ENCODE measurements at regions not wholly inside any gene's neighbourhood (a gene's known extent, or its start where the extent isn't known, plus 50 kb on each side); places are given as distances from the start of the nearest gene placed in this dataset.

DNA sequence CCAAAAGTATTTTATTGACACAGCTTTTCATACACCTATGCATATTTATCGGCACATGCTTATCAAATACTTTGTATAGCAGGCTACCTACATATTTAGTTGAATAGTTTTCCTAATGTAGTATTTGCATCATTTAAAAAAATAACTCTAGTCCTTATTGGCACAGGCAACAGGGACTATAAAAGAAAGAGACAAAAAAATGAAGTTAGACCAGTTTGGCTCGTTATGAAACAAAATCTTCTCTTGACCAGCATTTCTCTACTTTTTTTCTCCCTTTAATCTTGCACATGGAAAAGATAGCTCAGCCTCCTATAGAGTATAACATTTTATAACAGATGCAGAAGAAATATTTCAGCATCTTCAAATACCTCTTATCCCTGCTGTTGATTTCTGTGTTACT lies 794.8 kb upstream of the MIR17HG start:
- Histone ChIP-seq H3K36me3 (no peaks in the 10 kb centered on the region), H3K27ac (no peak overlapping the region), H3K27me3 (no peaks in the 10 kb centered on the region), H3K4me1 (no peaks in the 10 kb centered on the region), H3K4me3 (no peak overlapping the region), H3K9me3 (no peaks in the 10 kb centered on the region)
- TF ChIP-seq, protein P1, sequence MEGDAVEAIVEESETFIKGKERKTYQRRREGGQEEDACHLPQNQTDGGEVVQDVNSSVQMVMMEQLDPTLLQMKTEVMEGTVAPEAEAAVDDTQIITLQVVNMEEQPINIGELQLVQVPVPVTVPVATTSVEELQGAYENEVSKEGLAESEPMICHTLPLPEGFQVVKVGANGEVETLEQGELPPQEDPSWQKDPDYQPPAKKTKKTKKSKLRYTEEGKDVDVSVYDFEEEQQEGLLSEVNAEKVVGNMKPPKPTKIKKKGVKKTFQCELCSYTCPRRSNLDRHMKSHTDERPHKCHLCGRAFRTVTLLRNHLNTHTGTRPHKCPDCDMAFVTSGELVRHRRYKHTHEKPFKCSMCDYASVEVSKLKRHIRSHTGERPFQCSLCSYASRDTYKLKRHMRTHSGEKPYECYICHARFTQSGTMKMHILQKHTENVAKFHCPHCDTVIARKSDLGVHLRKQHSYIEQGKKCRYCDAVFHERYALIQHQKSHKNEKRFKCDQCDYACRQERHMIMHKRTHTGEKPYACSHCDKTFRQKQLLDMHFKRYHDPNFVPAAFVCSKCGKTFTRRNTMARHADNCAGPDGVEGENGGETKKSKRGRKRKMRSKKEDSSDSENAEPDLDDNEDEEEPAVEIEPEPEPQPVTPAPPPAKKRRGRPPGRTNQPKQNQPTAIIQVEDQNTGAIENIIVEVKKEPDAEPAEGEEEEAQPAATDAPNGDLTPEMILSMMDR (IDR thresholded peaks at IDR 0.05): no peak
- DNase-seq (ENCODE audit: low spot score): no peak

DNA sequence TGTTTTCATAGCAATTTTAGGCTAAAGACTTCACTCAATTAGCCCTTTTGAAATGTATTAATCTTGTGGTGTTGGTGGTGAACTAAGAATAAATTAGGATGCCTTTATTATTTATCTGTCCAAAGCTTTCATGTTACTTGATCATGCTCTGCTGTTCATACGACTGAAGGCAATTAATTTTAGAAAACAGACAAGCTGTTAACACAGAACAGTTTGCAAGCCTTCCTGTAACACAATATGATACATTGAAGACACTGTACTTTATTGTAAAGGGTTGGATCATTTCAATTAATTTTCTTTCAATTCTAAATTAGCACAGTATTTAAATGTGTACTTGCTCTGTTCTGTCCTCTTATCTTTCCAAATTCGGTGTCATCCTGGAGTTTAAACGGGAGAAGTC lies 794.3 kb upstream of the MIR17HG start:
- no peaks in the 10 kb centered on the region for H3K27me3 ChIP-seq
- no peaks in the 10 kb centered on the region for H3K9me3 ChIP-seq
- H3K36me3 ChIP-seq: no peaks in the 10 kb centered on the region
- TF ChIP-seq, protein P1 (IDR thresholded peaks at IDR 0.05): no peak
- no peak for DNase-seq (ENCODE audit: low spot score)
- no peaks in the 10 kb centered on the region for H3K4me1 ChIP-seq
- H3K27ac ChIP-seq: no peak overlapping the region
- H3K4me3 ChIP-seq: no peak overlapping the region

DNA sequence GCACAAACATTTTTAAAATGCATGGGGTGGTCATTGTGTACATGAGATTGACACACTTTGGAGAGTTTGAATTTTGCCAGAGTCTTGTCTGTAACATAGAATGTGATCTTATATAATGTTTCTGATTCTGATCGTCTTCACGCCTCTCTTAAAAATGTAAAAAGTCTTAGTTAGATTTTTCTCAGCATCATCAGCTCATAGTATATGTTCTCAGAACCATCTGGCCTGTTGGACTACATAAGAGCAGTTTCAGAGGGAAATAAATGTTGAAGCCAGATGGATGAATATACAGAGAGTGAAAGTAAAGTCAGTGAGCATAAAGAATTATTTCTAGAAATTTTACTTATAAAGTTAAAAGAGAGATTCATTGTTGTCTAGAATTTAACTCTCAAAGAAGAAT lies 789.9 kb upstream of the MIR17HG start:
- Histone ChIP-seq H3K27me3 (no peaks in the 10 kb centered on the region), H3K4me3 (no peak overlapping the region), H3K27ac (no peak overlapping the region), H3K9me3 (no peaks in the 10 kb centered on the region), H3K36me3 (no peaks in the 10 kb centered on the region), H3K4me1 (no peaks in the 10 kb centered on the region)
- DNase-seq (ENCODE audit: low spot score): no peak
- TF ChIP-seq, protein P1 (IDR thresholded peaks at IDR 0.05): no peak

DNA sequence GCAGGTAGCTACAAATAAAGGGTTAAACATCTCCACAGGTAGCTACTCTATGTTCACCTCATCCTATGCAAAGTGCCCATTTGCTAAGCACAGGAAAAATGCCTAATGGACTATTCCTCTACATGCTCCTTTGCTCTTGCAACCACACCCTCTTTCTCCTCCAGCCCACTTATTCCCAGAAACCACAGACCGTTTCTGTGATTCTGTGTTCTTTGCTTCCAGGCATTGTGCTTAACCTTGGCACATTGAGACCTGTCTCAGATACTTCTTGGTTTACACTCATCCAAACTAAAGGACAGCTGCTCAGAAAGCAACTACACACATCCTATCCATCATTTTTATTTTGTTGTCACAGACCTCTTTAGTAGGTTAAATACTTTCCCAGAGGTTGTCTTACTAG lies 785.0 kb upstream of the MIR17HG start:
- Histone ChIP-seq H3K27ac (no peak overlapping the region), H3K36me3 (no peaks in the 10 kb centered on the region), H3K4me3 (no peak overlapping the region), H3K4me1 (no peaks in the 10 kb centered on the region), H3K27me3 (no peaks in the 10 kb centered on the region), H3K9me3 (no peaks in the 10 kb centered on the region)
- DNase-seq (ENCODE audit: low spot score): no peak
- TF ChIP-seq, protein P1 (IDR thresholded peaks at IDR 0.05): no peak

DNA sequence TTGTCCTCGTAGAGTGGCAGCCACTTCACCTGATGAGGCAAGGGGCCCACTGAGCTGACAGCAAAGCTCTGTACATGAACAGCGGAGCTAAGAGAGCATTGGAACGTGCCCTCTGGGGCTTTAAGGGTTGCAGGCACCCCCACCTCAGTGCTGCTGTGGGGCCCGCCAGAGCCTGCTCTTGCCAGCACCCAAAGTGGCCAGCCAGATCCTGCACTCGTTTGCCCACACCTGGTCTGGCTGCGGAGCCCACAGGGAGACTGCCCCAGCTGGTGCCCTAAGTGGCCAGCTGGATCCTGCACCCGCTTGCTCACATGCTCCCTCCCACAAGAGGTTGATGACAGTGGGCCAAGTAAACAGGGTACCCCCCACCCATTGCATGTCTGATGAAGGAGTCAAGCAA lies 783.4 kb upstream of the MIR17HG start:
- Histone ChIP-seq H3K4me3 (no peak overlapping the region), H3K9me3 (no peaks in the 10 kb centered on the region), H3K27ac (no peak overlapping the region), H3K27me3 (no peaks in the 10 kb centered on the region), H3K36me3 (no peaks in the 10 kb centered on the region), H3K4me1 (no peaks in the 10 kb centered on the region)
- TF ChIP-seq, protein P1 (IDR thresholded peaks at IDR 0.05): no peak
- DNase-seq (ENCODE audit: low spot score): no peak

DNA sequence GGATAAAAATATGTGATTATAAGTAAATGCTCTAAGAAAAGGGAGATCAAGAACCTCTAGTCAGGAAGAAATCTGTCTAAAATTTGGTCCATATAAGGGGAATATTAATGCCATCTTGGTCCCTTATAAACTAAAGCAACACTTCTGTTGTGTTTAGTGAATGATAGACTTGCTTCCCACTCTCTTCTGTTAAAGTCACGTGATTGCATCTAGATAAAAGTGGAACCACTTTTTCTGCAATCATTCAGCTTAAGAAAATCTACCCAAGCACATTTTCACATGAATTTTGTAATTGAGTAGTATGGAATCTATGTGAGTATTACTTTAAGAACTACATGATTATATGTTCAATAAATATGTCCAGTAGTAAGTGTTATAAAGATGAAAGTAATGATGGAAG lies 782.9 kb upstream of the MIR17HG start:
- H3K27me3 ChIP-seq: no peaks in the 10 kb centered on the region
- no peak overlapping the region for H3K27ac ChIP-seq
- DNase-seq (ENCODE audit: low spot score): no peak
- TF ChIP-seq, protein P1 (IDR thresholded peaks at IDR 0.05): no peak
- H3K36me3 ChIP-seq: no peaks in the 10 kb centered on the region
- H3K4me1 ChIP-seq: no peaks in the 10 kb centered on the region
- no peak overlapping the region for H3K4me3 ChIP-seq
- H3K9me3 ChIP-seq: no peaks in the 10 kb centered on the region

Data from right atrium auricular region (tissue), 2 donors.